ENCODE measurements at regions not wholly inside any gene's neighbourhood (a gene's known extent, or its start where the extent isn't known, plus 50 kb on each side); places are given as distances from the start of the nearest gene placed in this dataset.

DNA sequence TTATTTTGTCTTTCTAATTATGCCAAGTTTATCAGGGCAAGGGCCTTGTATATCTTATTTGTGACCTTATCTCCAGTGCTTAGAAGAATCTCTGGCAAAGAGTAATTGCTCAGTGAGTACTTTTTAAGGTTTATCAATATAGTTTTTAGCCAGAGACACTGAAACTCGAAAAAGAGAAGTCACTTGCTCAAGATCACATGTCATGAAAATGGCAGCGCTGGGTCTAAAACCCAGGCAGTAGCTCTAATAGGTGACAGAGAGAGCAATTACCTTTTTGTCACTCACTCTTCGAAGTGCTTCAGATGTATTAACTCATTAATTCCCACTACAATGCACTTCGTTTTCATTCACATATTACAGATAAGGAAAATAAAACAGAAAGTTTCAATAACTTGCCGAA lies 667.5 kb downstream of the DOK5 start:
- TF ChIP-seq, protein P1, sequence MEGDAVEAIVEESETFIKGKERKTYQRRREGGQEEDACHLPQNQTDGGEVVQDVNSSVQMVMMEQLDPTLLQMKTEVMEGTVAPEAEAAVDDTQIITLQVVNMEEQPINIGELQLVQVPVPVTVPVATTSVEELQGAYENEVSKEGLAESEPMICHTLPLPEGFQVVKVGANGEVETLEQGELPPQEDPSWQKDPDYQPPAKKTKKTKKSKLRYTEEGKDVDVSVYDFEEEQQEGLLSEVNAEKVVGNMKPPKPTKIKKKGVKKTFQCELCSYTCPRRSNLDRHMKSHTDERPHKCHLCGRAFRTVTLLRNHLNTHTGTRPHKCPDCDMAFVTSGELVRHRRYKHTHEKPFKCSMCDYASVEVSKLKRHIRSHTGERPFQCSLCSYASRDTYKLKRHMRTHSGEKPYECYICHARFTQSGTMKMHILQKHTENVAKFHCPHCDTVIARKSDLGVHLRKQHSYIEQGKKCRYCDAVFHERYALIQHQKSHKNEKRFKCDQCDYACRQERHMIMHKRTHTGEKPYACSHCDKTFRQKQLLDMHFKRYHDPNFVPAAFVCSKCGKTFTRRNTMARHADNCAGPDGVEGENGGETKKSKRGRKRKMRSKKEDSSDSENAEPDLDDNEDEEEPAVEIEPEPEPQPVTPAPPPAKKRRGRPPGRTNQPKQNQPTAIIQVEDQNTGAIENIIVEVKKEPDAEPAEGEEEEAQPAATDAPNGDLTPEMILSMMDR (conservative IDR thresholded peaks at IDR 0.05): no peak
- TF ChIP-seq EZH2 (IDR thresholded peaks at IDR 0.05; ENCODE audit: low read depth): no peak

Data from PC-9 (cell line).